Body of pancreas (tissue), 4 donors: ENCODE measurements at regions not wholly inside any gene's neighbourhood (a gene's known extent, or its start where the extent isn't known, plus 50 kb on each side); places are given as distances from the start of the nearest gene placed in this dataset.

Experiments
- ATAC-seq: fragments of 150-250 bp; one replicate; pipeline ENCODE4 v1.9.1; 2016
- DNase-seq, 4 donors: peaks; one replicate each; pipeline ENCODE4 v3.0.0-alpha.2; 2019
- H3K27ac ChIP-seq, 4 donors: fragments of 200-600 bp; sonication (generic); 1 replicate in 3 of 4; 2 replicates in 1 of 4; pipeline versions ENCODE4 v1.5.1 to v1.6.1; 2016 to 2019; ENCODE audit warnings: mild to moderate bottlenecking in 1 of 4, mixed read lengths in 1 of 4, moderate library complexity in 1 of 4
- H3K27me3 ChIP-seq, 2 donors: fragments of 200-600 bp; sonication (generic); one replicate each; pipeline ENCODE4 v1.6.0; 2016; ENCODE audit warnings: mild to moderate bottlenecking in 1 of 2
- H3K36me3 ChIP-seq, 2 donors: fragments of 200-600 bp; sonication (generic); replicated peaks in 1 of 2; 2 replicates each; pipeline ENCODE4 v1.5.1; 2016; ENCODE audit warnings: low read depth in 2 of 2; ENCODE audit not compliant: insufficient read depth in 1 of 2
- H3K4me1 ChIP-seq: fragments of 200-600 bp; sonication (generic); one replicate; pipeline ENCODE4 v1.6.0; 2016
- H3K4me3 ChIP-seq, 2 donors: fragments of 200-600 bp; sonication (generic); 1 replicate in 1 of 2; 2 replicates in 1 of 2; pipeline ENCODE4 v1.5.1; 2016 to 2019
- H3K9me3 ChIP-seq, 3 donors: fragments of 200-600 bp; sonication (generic); 1 replicate in 2 of 3; 2 replicates in 1 of 3; pipeline ENCODE4 v1.5.1; 2016
- POLR2A ChIP-seq, 3 donors: fragments of 450-650 bp; IDR thresholded peaks; one replicate each; pipeline ENCODE4 v1.6.1; 2016; ENCODE audit warnings: antibody characterized with exemption in 3 of 3, mild to moderate bottlenecking in 2 of 3
- WGBS, 2 donors: methylation state at CpG; one replicate each; pipeline ENCODE4 v1.1.5; 2017; 5-methylcytosine and 5-hydroxymethylcytosine counted together
- intact Hi-C: fragments of 100-400 bp; cut with DNase I; formaldehyde crosslinking; loops from one replicate; pipeline ENCODE4 v1.15.1; 2023
- TF ChIP-seq, protein P1 (sequence below), 7 experiments: fragments of 450-650 bp in 4 of 7; fragments of 200-600 bp in 3 of 7; sonication (generic) in 3 of 7; IDR thresholded peaks; one replicate each; pipeline ENCODE4 v1.5.1; 2016 to 2019; ENCODE audit warnings: antibody characterized with exemption in 7 of 7

DNA sequence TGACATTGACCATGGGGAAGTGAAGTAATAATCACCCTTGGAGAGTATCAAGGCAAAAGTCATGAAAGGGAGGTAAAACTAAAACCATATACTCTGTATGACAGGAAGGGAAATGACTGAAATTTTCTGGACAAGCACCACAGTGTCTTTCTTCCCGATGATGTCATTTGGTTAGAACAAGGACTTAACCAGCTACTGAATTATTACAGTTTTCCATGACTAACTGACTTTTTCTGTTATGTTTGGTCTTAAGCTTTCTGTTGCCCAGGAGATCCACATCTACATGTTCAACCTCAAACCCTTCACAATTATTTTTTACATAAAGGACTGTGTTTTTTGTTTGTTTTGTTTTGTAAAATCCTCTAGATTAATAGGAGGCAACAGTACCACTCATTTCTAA, 191.9 kb upstream of the IL12A start:
- H3K9me3 ChIP-seq, result no peaks in the 10 kb centered on the region
- H3K4me1 ChIP-seq, result no peaks in the 10 kb centered on the region
- TF ChIP-seq, protein P1, sequence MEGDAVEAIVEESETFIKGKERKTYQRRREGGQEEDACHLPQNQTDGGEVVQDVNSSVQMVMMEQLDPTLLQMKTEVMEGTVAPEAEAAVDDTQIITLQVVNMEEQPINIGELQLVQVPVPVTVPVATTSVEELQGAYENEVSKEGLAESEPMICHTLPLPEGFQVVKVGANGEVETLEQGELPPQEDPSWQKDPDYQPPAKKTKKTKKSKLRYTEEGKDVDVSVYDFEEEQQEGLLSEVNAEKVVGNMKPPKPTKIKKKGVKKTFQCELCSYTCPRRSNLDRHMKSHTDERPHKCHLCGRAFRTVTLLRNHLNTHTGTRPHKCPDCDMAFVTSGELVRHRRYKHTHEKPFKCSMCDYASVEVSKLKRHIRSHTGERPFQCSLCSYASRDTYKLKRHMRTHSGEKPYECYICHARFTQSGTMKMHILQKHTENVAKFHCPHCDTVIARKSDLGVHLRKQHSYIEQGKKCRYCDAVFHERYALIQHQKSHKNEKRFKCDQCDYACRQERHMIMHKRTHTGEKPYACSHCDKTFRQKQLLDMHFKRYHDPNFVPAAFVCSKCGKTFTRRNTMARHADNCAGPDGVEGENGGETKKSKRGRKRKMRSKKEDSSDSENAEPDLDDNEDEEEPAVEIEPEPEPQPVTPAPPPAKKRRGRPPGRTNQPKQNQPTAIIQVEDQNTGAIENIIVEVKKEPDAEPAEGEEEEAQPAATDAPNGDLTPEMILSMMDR (IDR thresholded peaks at IDR 0.05), result no peak
- no peak for TF ChIP-seq POLR2A (IDR thresholded peaks at IDR 0.05)
- H3K36me3 ChIP-seq, result no peaks in the 10 kb centered on the region
- WGBS, 2 donors, result 75 to 78% methylated on average over 1 of the region's 1 CpG
- H3K27ac ChIP-seq, result no peak overlapping the region
- no peak overlapping the region for H3K4me3 ChIP-seq
- intact Hi-C loops, result no loop called here
- no peaks in the 10 kb centered on the region for H3K27me3 ChIP-seq
- DNase-seq, result no peak
- peak; percentile 33 for ATAC-seq

DNA sequence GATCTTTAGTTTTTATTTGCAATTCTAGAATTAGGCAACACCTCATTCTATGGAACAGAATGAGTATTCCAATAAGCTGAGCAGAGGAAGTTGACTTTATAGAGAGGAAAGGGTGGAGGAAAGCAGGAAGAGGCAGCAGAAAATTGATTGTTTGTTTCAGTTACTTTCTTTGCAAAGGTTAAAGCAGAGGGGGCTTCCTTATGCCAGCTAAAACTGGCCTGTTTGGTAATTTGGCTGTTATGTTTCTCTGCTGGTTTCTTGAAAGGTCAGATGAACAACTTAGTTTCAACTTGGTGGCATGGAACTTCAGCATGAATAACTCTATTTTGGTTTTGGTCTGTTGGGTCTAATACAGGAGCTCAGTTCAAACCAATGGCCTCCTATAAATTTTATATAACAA, 190.9 kb upstream of the IL12A start:
- Histone ChIP-seq H3K4me1 (no peaks in the 10 kb centered on the region), H3K36me3 (no peaks in the 10 kb centered on the region), H3K9me3 (no peaks in the 10 kb centered on the region), H3K27ac (no peak overlapping the region), H3K27me3 (no peaks in the 10 kb centered on the region), H3K4me3 (no peak overlapping the region)
- TF ChIP-seq, protein P1 (IDR thresholded peaks at IDR 0.05), result no peak
- TF ChIP-seq POLR2A (IDR thresholded peaks at IDR 0.05), result no peak
- DNase-seq, result no peak
- ATAC-seq, result no peak
- intact Hi-C loops, result no loop called here

DNA sequence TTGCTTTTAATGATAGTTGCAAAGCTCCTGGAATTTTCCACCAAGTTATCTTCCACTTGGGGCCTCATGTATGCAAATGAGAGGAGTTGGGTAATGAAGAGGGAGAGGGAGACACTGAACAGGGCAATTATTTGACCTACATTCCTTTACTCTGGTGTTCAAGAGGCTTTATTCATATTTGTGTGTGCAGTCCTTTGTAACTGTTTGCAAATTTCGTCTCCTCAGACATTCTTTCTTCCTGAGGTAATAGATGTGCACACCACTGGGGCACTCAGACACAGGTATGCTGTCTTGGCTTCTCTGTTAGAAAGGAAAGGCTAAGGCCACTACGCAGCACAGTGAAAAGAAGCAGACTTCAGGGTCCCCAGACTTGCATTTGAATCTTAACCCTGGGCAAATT, 189.7 kb upstream of the IL12A start:
- Histone ChIP-seq H3K9me3 (no peaks in the 10 kb centered on the region), H3K36me3 (no peaks in the 10 kb centered on the region), H3K27ac (peak overlapping the region in 1 of 4 donors; percentile 17), H3K27me3 (no peaks in the 10 kb centered on the region), H3K4me3 (no peak overlapping the region), H3K4me1 (no peaks in the 10 kb centered on the region)
- DNase-seq (no peak), ATAC-seq (peak; percentile 60)
- intact Hi-C loops, result no loop called here
- WGBS, 2 donors, result 53 to 58% methylated on average over 2 of the region's 2 CpGs
- TF ChIP-seq POLR2A (IDR thresholded peaks at IDR 0.05), result no peak
- TF ChIP-seq, protein P1 (IDR thresholded peaks at IDR 0.05), result no peak

DNA sequence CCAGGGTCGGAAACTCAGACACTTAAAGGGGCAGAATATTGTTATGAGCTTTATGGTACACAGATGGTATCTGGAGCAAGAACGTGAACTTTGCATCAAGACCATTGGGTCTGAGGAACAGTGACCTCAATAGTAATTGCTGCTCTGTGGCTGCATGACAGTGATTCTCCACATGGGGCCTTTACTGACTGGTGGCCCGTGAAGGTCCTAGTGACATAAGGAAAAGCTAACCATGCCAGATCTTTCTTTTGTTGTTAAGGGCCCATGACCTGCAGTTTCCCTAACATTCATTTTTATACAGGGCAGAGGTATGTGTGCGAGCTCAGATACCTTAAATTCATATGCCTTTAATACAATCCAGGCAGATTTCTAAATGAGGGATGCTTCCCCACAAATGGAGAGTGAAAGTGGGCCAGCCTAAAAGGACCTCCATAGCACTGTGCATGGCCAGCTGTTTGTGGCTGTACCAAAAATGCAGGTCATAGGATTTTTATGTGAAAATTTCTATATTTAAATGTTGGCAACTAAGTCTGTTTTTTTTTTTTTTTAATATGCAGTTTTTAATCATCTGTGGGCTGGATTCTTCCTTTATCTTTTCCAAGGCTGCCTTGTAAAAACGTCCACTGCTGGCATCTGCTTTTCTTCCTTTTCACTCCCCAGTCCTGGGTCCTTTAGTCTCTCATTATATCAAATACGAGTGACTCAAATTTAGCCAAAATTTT, 188.0 kb upstream of the IL12A start:
- Histone ChIP-seq H3K4me3 (no peak overlapping the region), H3K4me1 (no peaks in the 10 kb centered on the region), H3K36me3 (no peaks in the 10 kb centered on the region), H3K27ac (no peak overlapping the region), H3K9me3 (no peaks in the 10 kb centered on the region), H3K27me3 (no peaks in the 10 kb centered on the region)
- no peak for ATAC-seq
- intact Hi-C loops, result loop anchor here (10.0 kb wide), 1 partner anchor 536 kb away; no protein-coding TSS in a partner anchor
- TF ChIP-seq, protein P1 (IDR thresholded peaks at IDR 0.05), result no peak
- no peak for TF ChIP-seq POLR2A (IDR thresholded peaks at IDR 0.05)
- WGBS, 2 donors, result 61 to 63% methylated on average over 6 of the region's 6 CpGs
- DNase-seq, result no peak

DNA sequence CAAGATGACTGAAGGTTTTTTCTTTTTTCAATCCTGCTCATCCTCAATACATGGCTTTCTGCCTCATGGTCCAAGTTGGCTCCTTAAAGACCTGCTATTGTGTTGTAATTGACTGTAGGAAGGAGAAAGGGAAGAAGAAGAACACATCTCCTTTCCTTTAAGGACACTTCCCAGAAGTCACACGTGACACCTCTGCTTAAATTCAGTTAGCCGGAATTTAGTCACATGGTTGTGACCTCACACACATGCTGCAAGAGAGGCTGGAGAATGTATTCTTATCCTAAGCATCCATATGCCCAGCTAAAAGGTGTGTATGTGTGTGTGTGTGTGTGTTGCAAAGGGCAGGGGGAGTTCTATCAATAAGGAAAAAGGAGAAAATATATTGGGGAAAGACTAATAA, 185.8 kb upstream of the IL12A start:
- TF ChIP-seq POLR2A (IDR thresholded peaks at IDR 0.05), result no peak
- TF ChIP-seq, protein P1 (IDR thresholded peaks at IDR 0.05), result no peak
- H3K27me3 ChIP-seq, result no peaks in the 10 kb centered on the region
- no peaks in the 10 kb centered on the region for H3K9me3 ChIP-seq
- no peak for DNase-seq
- no peak for ATAC-seq
- intact Hi-C loops, result loop anchor here (10.0 kb wide), 1 partner anchor 538 kb away; no protein-coding TSS in a partner anchor
- no peaks in the 10 kb centered on the region for H3K36me3 ChIP-seq
- H3K4me1 ChIP-seq, result no peaks in the 10 kb centered on the region
- no peak overlapping the region for H3K4me3 ChIP-seq
- H3K27ac ChIP-seq, result no peak overlapping the region
- WGBS, 2 donors, result 60 to 67% methylated on average over 2 of the region's 2 CpGs
